Hepatocyte (in vitro differentiated cells): ENCODE measurements at regions not wholly inside any gene's neighbourhood (a gene's known extent, or its start where the extent isn't known, plus 50 kb on each side); places are given as distances from the start of the nearest gene placed in this dataset.

Experiments
- EZH2 ChIP-seq: fragments of 200-600 bp; sonication (generic); IDR thresholded peaks from 2 replicates; pipeline ENCODE4 v1.6.1; 2016; ENCODE audit warnings: antibody characterized with exemption, mild to moderate bottlenecking, borderline replicate concordance
- TF ChIP-seq, protein P1 (sequence below): fragments of 200-600 bp; sonication (generic); IDR thresholded peaks from 2 replicates; pipeline ENCODE4 v1.5.1; 2016; ENCODE audit warnings: antibody characterized with exemption, mild to moderate bottlenecking; ENCODE audit not compliant: poor library complexity

DNA sequence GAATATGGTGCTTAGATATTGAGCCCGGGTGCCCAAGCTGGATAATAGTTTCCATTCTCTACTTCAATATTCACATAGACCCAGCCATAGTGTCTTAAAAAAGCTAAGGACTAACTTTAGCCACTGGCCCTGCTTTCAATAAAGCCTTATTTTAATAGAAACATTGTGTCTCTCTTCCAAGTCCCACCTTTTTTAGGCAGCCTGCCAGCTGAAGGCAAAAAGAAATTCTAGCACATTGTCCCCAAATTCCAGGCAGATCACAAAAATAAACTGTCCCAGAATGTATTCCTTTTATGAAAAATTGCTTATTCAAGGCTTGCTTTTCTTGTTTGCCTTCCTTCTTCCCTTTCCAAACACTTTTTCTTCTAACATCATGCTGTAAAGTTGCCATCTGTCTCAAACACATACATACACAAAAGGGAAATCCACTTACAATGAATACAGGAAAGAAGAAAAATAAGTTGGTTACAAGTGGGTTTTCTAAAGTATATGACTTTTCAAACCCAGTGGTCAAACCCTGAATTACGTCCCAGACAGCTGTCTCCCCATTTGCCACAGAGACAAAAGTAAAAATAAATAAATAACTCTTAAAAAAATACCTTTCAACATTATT, 778.5 kb downstream of the BCL11A start:
- TF ChIP-seq, protein P1, sequence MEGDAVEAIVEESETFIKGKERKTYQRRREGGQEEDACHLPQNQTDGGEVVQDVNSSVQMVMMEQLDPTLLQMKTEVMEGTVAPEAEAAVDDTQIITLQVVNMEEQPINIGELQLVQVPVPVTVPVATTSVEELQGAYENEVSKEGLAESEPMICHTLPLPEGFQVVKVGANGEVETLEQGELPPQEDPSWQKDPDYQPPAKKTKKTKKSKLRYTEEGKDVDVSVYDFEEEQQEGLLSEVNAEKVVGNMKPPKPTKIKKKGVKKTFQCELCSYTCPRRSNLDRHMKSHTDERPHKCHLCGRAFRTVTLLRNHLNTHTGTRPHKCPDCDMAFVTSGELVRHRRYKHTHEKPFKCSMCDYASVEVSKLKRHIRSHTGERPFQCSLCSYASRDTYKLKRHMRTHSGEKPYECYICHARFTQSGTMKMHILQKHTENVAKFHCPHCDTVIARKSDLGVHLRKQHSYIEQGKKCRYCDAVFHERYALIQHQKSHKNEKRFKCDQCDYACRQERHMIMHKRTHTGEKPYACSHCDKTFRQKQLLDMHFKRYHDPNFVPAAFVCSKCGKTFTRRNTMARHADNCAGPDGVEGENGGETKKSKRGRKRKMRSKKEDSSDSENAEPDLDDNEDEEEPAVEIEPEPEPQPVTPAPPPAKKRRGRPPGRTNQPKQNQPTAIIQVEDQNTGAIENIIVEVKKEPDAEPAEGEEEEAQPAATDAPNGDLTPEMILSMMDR, result no peak
- TF ChIP-seq EZH2, result no peak
